Loucy (cell line): ENCODE measurements at regions not wholly inside any gene's neighbourhood (a gene's known extent, or its start where the extent isn't known, plus 50 kb on each side); places are given as distances from the start of the nearest gene placed in this dataset.

Experiments
- H2AFZ ChIP-seq: fragments of 200-600 bp; sonication (generic); 2 replicates; pipeline ENCODE4 v1.6.0; 2016; ENCODE audit warnings: antibody characterized with exemption, mild to moderate bottlenecking, low read length, moderate library complexity
- H3F3A ChIP-seq: fragments of 200-600 bp; 2 replicates; pipeline ENCODE4 v1.6.0; 2016; ENCODE audit warnings: antibody characterized with exemption, low read depth, mild to moderate bottlenecking
- H3K27me3 ChIP-seq: fragments of 200-600 bp; sonication (generic); 2 replicates; pipeline ENCODE4 v1.6.1; 2014; ENCODE audit warnings: low read length, mild to moderate bottlenecking; ENCODE audit not compliant: insufficient read depth, poor library complexity, severe bottlenecking
- H3K36me3 ChIP-seq: fragments of 200-600 bp; sonication (generic); 2 replicates; pipeline ENCODE4 v1.6.1; 2016; ENCODE audit warnings: low read length; ENCODE audit not compliant: insufficient read depth
- H3K4me1 ChIP-seq: fragments of 200-600 bp; sonication (generic); 2 replicates; pipeline ENCODE4 v1.5.1; 2014; ENCODE audit warnings: low read length, mild to moderate bottlenecking; ENCODE audit not compliant: insufficient read depth, poor library complexity, severe bottlenecking
- H3K4me2 ChIP-seq: fragments of 200-600 bp; sonication (generic); 2 replicates; pipeline ENCODE4 v1.6.0; 2014; ENCODE audit warnings: antibody characterized with exemption, low read length, low read depth, mild to moderate bottlenecking; ENCODE audit not compliant: poor library complexity, severe bottlenecking
- H3K4me3 ChIP-seq: fragments of 200-600 bp; sonication (generic); 2 replicates; pipeline ENCODE4 v1.5.1; 2014; ENCODE audit warnings: low read length, mild to moderate bottlenecking, mixed read lengths; ENCODE audit not compliant: poor library complexity, severe bottlenecking
- H3K79me2 ChIP-seq: fragments of 200-600 bp; sonication (generic); 2 replicates; pipeline ENCODE4 v1.6.1; 2014; ENCODE audit warnings: low read length; ENCODE audit not compliant: insufficient read depth
- H3K9ac ChIP-seq: fragments of 200-600 bp; sonication (generic); 2 replicates; pipeline ENCODE4 v1.6.0; 2014; ENCODE audit warnings: mild to moderate bottlenecking, low read depth, low read length, moderate library complexity; ENCODE audit not compliant: poor library complexity, severe bottlenecking
- H3K9me2 ChIP-seq: fragments of 200-600 bp; sonication (generic); replicated peaks from 2 replicates; pipeline ENCODE4 v1.6.1; 2016; ENCODE audit warnings: low read depth, low read length, mixed read lengths
- H3K9me3 ChIP-seq: fragments of 200-600 bp; sonication (generic); 2 replicates; pipeline ENCODE4 v1.6.1; 2014; ENCODE audit warnings: mild to moderate bottlenecking, antibody characterized with exemption, low read length, low read depth; ENCODE audit not compliant: insufficient read depth
- H4K20me1 ChIP-seq: fragments of 200-600 bp; sonication (generic); 2 replicates; pipeline ENCODE4 v1.6.0; 2014; ENCODE audit warnings: antibody characterized with exemption, low read length, mild to moderate bottlenecking; ENCODE audit not compliant: insufficient read depth, poor library complexity, severe bottlenecking
- EZH2phosphoT487 ChIP-seq: fragments of 200-600 bp; IDR thresholded peaks from 2 replicates; pipeline ENCODE4 v1.6.1; 2018; ENCODE audit warnings: antibody characterized with exemption, mild to moderate bottlenecking, moderate library complexity, borderline replicate concordance
- TF ChIP-seq, protein P1 (sequence below): fragments of 200-600 bp; sonication (generic); conservative IDR thresholded peaks from 2 replicates; pipeline ENCODE4 v1.5.1; 2014; ENCODE audit warnings: mild to moderate bottlenecking, antibody characterized with exemption, low read length

DNA sequence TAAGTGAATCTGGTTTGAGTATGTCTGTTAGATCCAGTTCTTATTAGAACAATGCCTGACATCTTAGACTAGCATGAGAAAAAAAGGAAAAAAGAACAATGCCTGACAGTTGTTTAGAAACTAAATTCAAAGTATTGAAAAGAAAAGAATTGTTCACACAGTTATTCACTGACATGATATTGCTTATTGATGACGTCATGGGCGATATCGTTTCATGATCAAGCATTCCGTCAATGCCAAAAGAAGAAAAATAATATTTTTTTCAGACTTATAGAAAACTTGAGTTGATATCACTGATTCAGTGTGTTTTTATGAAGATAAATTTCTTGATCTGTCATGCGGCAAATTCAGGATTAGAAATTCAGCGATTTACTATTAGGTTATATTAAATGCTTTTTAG, 196.5 kb upstream of the AGR3 start:
- H3K79me2 ChIP-seq = no peaks in the 10 kb centered on the region
- no peaks in the 10 kb centered on the region for H3K36me3 ChIP-seq
- TF ChIP-seq, protein P1, sequence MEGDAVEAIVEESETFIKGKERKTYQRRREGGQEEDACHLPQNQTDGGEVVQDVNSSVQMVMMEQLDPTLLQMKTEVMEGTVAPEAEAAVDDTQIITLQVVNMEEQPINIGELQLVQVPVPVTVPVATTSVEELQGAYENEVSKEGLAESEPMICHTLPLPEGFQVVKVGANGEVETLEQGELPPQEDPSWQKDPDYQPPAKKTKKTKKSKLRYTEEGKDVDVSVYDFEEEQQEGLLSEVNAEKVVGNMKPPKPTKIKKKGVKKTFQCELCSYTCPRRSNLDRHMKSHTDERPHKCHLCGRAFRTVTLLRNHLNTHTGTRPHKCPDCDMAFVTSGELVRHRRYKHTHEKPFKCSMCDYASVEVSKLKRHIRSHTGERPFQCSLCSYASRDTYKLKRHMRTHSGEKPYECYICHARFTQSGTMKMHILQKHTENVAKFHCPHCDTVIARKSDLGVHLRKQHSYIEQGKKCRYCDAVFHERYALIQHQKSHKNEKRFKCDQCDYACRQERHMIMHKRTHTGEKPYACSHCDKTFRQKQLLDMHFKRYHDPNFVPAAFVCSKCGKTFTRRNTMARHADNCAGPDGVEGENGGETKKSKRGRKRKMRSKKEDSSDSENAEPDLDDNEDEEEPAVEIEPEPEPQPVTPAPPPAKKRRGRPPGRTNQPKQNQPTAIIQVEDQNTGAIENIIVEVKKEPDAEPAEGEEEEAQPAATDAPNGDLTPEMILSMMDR = no peak
- H3K9ac ChIP-seq = no peak overlapping the region
- no peaks in the 10 kb centered on the region for H3K4me1 ChIP-seq
- H3F3A ChIP-seq = no peaks in the 10 kb centered on the region
- H3K27me3 ChIP-seq = no peaks in the 10 kb centered on the region
- no peaks in the 10 kb centered on the region for H4K20me1 ChIP-seq
- H3K4me3 ChIP-seq = no peak overlapping the region
- H3K9me2 ChIP-seq = no peaks in the 10 kb centered on the region
- no peak overlapping the region for H2AFZ ChIP-seq
- no peaks in the 10 kb centered on the region for H3K9me3 ChIP-seq
- no peak overlapping the region for H3K4me2 ChIP-seq

- Histone ChIP-seq H3K36me3 (no peaks in the 10 kb centered on the region), H3K27me3 (no peaks in the 10 kb centered on the region), H3K79me2 (no peaks in the 10 kb centered on the region), H3K9me3 (no peaks in the 10 kb centered on the region), H3F3A (no peaks in the 10 kb centered on the region), H3K9me2 (no peaks in the 10 kb centered on the region), H3K4me3 (no peak overlapping the region), H3K9ac (no peak overlapping the region), H4K20me1 (no peaks in the 10 kb centered on the region), H3K4me1 (no peaks in the 10 kb centered on the region), H3K4me2 (no peak overlapping the region), H2AFZ (no peak overlapping the region)
- TF ChIP-seq, protein P1 = no peak
- no peak for TF ChIP-seq EZH2phosphoT487
These were observed 201.8 kb upstream of the AGR3 start for GRCh38 chr7:17083392-17084165.

DNA sequence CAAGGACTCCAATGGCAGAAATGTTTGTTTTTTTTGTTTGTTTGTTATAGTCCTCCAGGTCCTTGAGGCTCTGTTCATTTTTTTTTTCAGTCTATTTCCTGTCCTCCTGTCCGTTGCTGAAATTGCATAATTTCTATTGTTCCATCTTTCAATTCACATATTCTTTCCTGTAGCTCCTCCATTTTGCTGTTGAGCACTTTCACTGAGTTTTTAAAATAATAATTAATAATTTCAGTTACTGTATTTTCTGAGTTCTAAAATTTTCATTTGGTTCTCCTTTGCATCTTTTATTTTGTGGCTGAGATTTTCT, 202.3 kb upstream of the AGR3 start:
- Histone ChIP-seq H3K4me3 (no peak overlapping the region), H3K9me2 (no peaks in the 10 kb centered on the region), H3K79me2 (no peaks in the 10 kb centered on the region), H3K36me3 (no peaks in the 10 kb centered on the region), H3K4me2 (no peak overlapping the region), H2AFZ (no peak overlapping the region; the same call in 1 of the 2 replicates), H3F3A (no peaks in the 10 kb centered on the region), H3K27me3 (no peaks in the 10 kb centered on the region), H4K20me1 (no peaks in the 10 kb centered on the region), H3K9ac (no peak overlapping the region), H3K9me3 (no peaks in the 10 kb centered on the region), H3K4me1 (no peaks in the 10 kb centered on the region)
- TF ChIP-seq EZH2phosphoT487 = no peak
- TF ChIP-seq, protein P1 = no peak
